ENCODE measurements at regions not wholly inside any gene's neighbourhood (a gene's known extent, or its start where the extent isn't known, plus 50 kb on each side); places are given as distances from the start of the nearest gene placed in this dataset.

DNA sequence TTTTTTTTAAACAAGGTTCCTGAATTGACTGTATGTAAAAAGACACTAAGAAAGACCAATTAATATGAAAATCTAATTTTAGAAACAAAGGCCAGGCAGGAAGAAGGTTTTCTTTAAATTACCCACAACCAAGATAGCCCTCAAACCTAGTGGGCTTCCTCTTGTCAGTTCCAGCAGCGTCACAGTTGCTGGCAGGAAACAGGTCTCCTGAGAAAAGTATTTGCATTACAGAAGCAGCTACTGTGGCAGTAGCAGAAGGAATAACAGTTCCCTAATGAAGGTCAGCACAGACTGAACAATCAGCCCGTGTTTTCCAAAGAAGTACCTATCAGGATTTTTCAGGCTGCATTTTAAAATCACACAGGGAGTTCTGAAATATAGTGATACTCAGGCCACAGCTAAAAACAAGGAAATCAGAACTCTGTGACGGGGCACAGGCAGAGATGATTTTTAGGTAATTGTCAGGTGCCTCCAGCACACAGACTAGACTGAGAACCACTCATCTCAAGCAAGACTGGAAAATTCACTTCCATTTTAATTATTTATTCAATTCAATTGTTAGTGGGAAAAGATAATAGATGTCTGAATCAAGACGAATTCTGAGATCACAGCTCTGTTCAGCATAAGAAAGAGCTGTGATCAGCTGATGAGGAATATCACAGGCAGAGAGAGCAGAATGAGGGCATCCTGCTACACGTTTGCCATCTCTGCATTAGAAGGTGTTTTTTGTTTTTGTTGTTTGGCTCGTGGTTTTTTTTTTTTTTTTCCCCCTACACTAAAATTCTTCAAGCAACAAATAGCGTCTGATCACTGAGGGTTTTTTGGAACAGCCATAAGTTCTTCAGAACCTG is 230.5 kb upstream of the KHDRBS2 start:
- Histone ChIP-seq H3K36me3 (no peaks in the 10 kb centered on the region), H3K9me3 (peaks cover 0 to 6% (median 0%) of the 10 kb centered on the region in 11 donors), H3K4me1 (no peaks in the 10 kb centered on the region), H3K27ac (no peak overlapping the region), H3K27me3 (no peaks in the 10 kb centered on the region), H3K4me3 (no peak overlapping the region)
- TF ChIP-seq, protein P1, sequence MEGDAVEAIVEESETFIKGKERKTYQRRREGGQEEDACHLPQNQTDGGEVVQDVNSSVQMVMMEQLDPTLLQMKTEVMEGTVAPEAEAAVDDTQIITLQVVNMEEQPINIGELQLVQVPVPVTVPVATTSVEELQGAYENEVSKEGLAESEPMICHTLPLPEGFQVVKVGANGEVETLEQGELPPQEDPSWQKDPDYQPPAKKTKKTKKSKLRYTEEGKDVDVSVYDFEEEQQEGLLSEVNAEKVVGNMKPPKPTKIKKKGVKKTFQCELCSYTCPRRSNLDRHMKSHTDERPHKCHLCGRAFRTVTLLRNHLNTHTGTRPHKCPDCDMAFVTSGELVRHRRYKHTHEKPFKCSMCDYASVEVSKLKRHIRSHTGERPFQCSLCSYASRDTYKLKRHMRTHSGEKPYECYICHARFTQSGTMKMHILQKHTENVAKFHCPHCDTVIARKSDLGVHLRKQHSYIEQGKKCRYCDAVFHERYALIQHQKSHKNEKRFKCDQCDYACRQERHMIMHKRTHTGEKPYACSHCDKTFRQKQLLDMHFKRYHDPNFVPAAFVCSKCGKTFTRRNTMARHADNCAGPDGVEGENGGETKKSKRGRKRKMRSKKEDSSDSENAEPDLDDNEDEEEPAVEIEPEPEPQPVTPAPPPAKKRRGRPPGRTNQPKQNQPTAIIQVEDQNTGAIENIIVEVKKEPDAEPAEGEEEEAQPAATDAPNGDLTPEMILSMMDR (IDR thresholded peaks at IDR 0.05), result no peak
- no peak for ATAC-seq
- 20 to 23% methylated on average over 7 of the region's 7 CpGs for WGBS, 2 donors
- intact Hi-C loops (cut with DNase I), result no loop called here
- DNase-seq, result no peak

DNA sequence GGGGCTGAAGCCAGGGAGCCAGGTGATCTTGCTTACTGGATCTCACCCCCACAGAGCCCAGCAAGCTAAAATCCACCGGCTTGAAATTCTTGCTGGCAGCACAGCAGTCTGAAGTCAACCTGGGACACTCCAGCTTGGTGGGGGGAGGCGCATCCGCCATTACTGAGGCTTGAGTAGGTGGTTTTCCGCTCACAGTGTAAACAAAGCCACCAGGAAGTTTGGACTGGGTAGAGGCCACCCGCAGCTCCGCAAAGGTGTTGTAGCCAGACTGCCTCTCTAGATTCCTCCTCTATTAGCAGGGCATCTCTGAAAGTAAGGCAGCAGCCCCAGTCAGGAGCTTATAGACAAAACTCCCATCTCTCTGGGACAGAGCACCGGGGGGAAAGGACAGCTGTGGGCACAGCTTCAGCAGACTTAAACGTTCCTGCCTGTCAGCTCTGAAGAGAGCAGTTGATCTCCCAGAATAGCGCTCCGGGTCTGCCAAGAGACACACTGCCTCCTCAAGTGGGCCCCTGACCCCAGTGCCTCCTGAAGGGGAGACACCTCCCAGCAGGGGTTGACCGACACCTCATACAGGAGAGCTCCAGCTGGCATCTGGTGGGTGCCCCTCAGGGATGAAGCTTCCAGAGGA is 206.3 kb upstream of the KHDRBS2 start:
- Histone ChIP-seq H3K36me3 (no peaks in the 10 kb centered on the region), H3K4me3 (no peak overlapping the region), H3K9me3 (peaks cover 0 to 39% (median 0%) of the 10 kb centered on the region in 11 donors), H3K4me1 (no peaks in the 10 kb centered on the region), H3K27me3 (no peaks in the 10 kb centered on the region), H3K27ac (no peak overlapping the region)
- ATAC-seq (no peak), DNase-seq (no peak)
- TF ChIP-seq, protein P1 (IDR thresholded peaks at IDR 0.05), result no peak
- WGBS, 2 donors, result 78 to 81% methylated on average over 11 of the region's 11 CpGs
- intact Hi-C loops (cut with DNase I), result no loop called here

DNA sequence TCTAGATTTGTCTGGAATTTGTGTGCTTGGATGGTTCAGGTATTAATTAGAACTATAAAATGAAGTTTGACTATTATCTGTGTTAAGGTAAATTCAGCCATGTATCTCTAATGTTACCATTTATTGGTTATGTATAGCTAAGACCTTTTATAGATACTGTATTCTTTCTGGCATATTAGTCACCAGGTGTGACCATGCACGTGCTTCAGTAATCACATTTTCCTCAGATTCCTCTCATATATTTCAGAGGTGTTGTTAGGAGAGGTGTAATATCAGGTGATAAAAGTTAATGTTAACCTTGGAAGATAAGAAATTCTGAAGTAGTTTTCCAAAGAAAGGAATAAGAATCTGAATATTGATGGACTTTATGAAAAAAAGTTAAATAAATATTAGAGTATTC is 194.5 kb upstream of the KHDRBS2 start:
- intact Hi-C loops (cut with DNase I), result no loop called here
- no peak overlapping the region for H3K4me3 ChIP-seq
- H3K36me3 ChIP-seq, result no peaks in the 10 kb centered on the region
- H3K27me3 ChIP-seq, result no peaks in the 10 kb centered on the region
- no peak overlapping the region for H3K27ac ChIP-seq
- no peak for ATAC-seq
- DNase-seq, result no peak
- peaks cover 0 to under 1% (median 0%) of the 10 kb centered on the region in 11 donors for H3K9me3 ChIP-seq
- TF ChIP-seq, protein P1 (IDR thresholded peaks at IDR 0.05), result no peak
- no peaks in the 10 kb centered on the region for H3K4me1 ChIP-seq
- WGBS, 2 donors, result 71 to 81% methylated on average over 1 of the region's 1 CpG

DNA sequence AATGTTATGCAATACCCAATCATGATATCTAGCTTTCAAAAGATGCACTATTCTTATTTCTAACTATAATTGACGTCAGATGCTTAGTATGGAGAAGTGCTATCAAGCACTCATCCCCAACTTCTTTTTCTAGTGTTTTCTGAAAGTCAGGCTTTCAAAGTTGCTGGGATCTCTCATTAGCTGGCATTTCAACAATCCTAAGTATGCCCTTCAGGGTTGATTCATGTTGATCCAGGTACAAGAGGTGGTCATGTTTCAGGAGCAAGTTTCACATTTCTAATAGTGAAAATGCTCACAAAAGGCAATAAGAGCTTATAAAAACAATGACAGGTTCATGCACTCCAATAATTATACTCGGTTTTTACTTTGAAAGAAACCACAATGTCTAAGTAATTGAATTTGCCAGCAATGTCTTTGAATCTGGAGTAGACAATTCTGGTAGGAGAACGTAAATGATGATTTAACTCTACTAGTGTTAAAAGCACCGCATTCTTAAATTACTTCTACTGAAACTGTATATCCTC is 193.7 kb upstream of the KHDRBS2 start:
- Histone ChIP-seq H3K4me3 (no peak overlapping the region), H3K27ac (no peak overlapping the region), H3K36me3 (no peaks in the 10 kb centered on the region), H3K4me1 (no peaks in the 10 kb centered on the region), H3K9me3 (peaks cover 0 to 8% (median 0%) of the 10 kb centered on the region in 11 donors), H3K27me3 (no peaks in the 10 kb centered on the region)
- TF ChIP-seq, protein P1 (IDR thresholded peaks at IDR 0.05), result no peak
- ATAC-seq (no peak), DNase-seq (no peak)
- 62 to 70% methylated on average over 4 of the region's 4 CpGs for WGBS, 2 donors
- intact Hi-C loops (cut with DNase I), result no loop called here

Data from heart right ventricle (tissue), 16 donors.